GM18867 (cell line): ENCODE measurements at regions not wholly inside any gene's neighbourhood (a gene's known extent, or its start where the extent isn't known, plus 50 kb on each side); places are given as distances from the start of the nearest gene placed in this dataset.

Source experiments
- ATAC-seq: cut with Tn5 transposase; IDR thresholded peaks from one replicate; pipeline ENCODE4 v1.9.1; 2021; ENCODE audit warnings: mild to moderate bottlenecking, moderate library complexity; ENCODE audit not compliant: unreplicated experiment

- no peak for ATAC-seq
Measured at GRCh38 chr14:41972531-41972930, 365.9 kb downstream of the LRFN5 start.

GRCh38 chr14:41960281-41960680 lies 353.6 kb downstream of the LRFN5 start:
- no peak for ATAC-seq

- ATAC-seq: no peak
Measured at GRCh38 chr14:41957459-41957858, 350.8 kb downstream of the LRFN5 start.
